GM12865 (cell line): ENCODE measurements at regions not wholly inside any gene's neighbourhood (a gene's known extent, or its start where the extent isn't known, plus 50 kb on each side); places are given as distances from the start of the nearest gene placed in this dataset.

Source experiments
- DNase-seq: peaks from one replicate; pipeline ENCODE4 v3.0.0; 2010; ENCODE audit warnings: low read depth
- H3K4me3 ChIP-seq: 2 replicates; pipeline ENCODE4 v1.5.1; 2011; ENCODE audit warnings: mild to moderate bottlenecking, low read depth, low read length, control low read depth
- TF ChIP-seq, protein P1 (sequence below): IDR thresholded peaks from 2 replicates; pipeline ENCODE4 v1.5.1; 2011; ENCODE audit warnings: low read length, control low read depth, low read depth, inconsistent platforms; ENCODE audit not compliant: insufficient read depth; ENCODE audit errors: missing control alignments

DNA sequence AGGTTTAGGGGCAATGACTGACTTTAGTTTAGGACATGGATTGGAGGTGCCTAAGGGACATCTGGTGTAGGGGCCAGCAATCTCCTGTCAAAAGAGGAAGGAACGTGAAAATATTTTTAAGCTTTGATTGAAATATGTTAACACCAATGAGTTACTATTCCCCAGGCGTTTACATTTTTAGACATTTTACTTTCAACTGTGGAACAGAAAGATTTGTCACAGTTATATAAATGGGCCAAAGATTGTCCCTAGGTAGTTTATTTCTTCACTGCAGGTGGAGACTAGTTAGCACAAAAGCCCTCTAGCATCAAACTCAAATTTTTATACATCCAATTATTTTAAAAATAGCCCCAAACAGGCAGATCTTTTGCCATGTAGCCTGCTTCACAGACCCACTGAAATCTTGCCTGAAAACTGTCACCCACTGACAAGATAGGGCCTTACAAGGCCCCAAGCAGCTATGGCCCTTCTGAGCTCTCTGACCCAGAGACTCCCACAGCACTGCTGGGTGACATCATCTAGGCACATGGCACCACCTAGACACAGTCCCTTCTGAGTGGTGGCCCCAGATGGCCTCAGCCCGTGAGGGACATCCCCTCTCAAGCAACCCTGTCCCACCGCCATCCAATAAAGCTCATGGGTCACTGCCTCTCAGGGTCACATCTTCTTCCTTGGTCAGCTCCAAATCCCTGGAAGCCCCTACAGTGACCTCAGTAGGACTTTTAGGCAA, 64.8 kb upstream of the DOCK9 start:
- TF ChIP-seq, protein P1, sequence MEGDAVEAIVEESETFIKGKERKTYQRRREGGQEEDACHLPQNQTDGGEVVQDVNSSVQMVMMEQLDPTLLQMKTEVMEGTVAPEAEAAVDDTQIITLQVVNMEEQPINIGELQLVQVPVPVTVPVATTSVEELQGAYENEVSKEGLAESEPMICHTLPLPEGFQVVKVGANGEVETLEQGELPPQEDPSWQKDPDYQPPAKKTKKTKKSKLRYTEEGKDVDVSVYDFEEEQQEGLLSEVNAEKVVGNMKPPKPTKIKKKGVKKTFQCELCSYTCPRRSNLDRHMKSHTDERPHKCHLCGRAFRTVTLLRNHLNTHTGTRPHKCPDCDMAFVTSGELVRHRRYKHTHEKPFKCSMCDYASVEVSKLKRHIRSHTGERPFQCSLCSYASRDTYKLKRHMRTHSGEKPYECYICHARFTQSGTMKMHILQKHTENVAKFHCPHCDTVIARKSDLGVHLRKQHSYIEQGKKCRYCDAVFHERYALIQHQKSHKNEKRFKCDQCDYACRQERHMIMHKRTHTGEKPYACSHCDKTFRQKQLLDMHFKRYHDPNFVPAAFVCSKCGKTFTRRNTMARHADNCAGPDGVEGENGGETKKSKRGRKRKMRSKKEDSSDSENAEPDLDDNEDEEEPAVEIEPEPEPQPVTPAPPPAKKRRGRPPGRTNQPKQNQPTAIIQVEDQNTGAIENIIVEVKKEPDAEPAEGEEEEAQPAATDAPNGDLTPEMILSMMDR = no peak
- H3K4me3 ChIP-seq = no peak overlapping the region
- no peak for DNase-seq

DNA sequence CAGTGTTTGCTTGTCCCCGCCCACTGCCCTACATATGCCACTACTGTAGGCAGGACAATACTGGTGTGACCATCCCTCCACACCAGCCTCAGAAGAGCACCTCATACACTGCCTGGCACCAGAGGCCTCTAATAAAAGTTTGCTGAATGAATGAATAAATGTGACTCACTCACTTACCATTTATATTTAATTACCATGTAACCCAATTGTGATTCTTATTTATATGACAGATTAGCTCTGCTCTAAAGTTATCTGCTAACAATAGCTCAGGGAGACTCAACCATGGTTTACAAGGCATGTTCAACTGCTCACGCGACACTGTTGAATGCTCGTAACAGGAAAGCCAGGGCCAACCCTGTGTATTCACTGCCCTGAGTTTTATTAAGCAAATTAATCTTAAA, 66.0 kb upstream of the DOCK9 start:
- H3K4me3 ChIP-seq = no peak overlapping the region
- no peak for DNase-seq
- TF ChIP-seq, protein P1 = no peak

DNA sequence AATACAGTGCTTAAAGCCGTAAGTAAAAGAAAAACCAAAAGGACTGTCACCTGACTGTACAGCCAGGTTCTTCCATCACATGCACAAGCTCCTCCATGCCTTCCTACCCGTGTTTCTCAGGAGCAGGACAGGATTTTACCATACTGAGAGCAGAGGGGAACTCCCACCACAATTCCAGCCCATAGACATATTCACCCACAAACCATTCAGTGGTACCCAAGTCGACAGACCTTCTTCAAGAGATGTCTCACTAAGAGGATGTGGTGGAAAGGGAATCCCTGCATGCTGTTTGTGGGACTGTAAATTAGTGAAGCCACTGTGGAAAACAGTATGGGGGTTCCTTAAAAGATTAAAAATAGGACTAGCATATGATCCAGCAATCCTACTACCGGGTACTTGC, 66.9 kb upstream of the DOCK9 start:
- DNase-seq = no peak
- no peak overlapping the region for H3K4me3 ChIP-seq
- TF ChIP-seq, protein P1 = no peak

DNA sequence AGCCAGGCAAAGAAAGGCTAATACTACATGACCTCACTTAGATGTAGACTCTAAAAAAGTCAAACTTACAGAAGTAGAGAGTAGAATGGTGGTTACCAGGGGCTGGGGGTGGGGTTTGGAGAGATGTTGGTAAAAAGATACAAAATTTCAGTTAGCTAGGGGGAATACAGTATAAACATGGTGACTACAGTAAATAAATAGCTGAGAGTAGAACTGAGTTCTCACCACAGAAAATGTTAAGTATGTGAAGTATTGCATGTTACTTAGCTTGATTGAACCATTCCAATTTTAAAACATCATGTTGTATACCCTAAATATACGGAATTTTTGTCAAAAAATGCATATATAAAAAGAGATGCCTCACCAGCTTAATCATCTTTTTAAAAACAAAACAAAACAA, 67.5 kb upstream of the DOCK9 start:
- TF ChIP-seq, protein P1 = no peak
- H3K4me3 ChIP-seq = no peak overlapping the region
- no peak for DNase-seq

DNA sequence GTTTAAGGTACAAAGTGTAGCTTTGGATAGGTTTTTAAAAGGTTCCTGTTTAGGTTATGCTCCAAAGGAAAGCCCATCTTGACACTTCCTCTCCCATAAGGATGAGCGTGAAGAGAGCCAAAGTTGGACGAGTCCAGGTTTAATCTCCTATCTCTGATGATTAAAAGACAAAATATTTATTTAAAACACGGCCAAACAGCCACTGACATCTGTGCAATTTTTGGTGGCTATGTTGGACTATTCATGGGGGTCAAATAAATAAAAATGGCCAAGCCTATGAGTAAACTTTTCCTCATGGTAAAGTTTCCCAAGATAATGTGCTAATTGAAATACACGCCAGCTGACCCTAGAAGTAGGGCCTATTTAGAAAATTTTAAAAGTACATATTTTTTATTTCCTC, 69.0 kb upstream of the DOCK9 start:
- H3K4me3 ChIP-seq = no peak overlapping the region
- TF ChIP-seq, protein P1 = no peak
- DNase-seq = no peak

GRCh38 chr13:99050983-99051488, 73.2 kb upstream of the DOCK9 start:
- no peak for DNase-seq
- no peak overlapping the region for H3K4me3 ChIP-seq
- TF ChIP-seq, protein P1 = no peak

DNA sequence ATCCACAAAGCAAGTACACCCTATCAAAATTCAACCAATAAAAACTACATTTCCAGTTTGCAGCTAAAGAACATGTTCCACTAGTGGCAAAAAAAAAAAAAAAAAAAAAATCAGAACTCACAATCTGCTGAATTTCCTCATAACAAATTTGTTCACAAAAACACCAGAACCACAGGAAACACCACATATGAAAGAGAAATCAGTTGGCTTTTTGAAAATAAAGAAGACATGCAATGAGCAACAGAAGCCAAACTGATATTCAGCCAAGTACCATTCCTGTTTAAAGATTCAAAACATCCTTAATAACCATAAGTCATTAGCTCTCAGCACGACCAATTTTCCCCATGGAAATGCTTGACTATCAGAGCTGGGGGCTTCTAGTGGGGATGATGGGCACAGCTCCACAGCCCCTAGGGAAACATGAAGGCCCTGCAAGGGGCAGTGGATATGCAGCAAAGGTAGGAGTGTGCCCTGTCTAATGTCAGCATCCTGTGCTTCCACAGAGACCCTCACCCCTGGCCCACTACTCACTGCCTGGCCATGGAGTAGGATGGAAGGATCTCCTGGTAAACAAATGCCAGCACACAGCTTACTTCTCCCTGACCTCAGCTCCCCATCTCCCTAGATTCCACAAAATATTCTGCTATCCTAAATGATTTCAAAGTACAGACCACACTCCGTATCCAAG, 74.0 kb upstream of the DOCK9 start:
- no peak for DNase-seq
- H3K4me3 ChIP-seq = no peak overlapping the region
- TF ChIP-seq, protein P1 = no peak
